ENCODE measurements at regions not wholly inside any gene's neighbourhood (a gene's known extent, or its start where the extent isn't known, plus 50 kb on each side); places are given as distances from the start of the nearest gene placed in this dataset.

GRCh38 chr12:87618199-87618598 lies 411.0 kb downstream of the C12orf50 start:
- Histone ChIP-seq H4K20me1 (ENCODE audit: control insufficient read depth, insufficient read depth, low read length, poor library complexity, severe bottlenecking) (no peaks in the 10 kb centered on the region), H3K36me3 (replicated peaks in 1 of 2; ENCODE audit: control extremely low read depth in 1 of 2, control insufficient read depth in 1 of 2, extremely low read depth in 1 of 2, insufficient read depth in 2 of 2, low read length in 1 of 2) (no peaks in the 10 kb centered on the region), H3K9ac (ENCODE audit: low read length) (no peak overlapping the region), H3K27me3 (replicated peaks in 1 of 4; ENCODE audit: control extremely low read depth in 1 of 4, control insufficient read depth in 3 of 4, insufficient read depth in 4 of 4, low read length in 3 of 4) (no peaks in the 10 kb centered on the region), H3K79me2 (ENCODE audit: control insufficient read depth, insufficient read depth, low read length) (no peaks in the 10 kb centered on the region), H3K27ac (ENCODE audit: low read length in 2 of 2) (no peak overlapping the region), H2AFZ (ENCODE audit: insufficient read depth, low read depth, low read length, poor library complexity, severe bottlenecking) (no peak overlapping the region), H3K4me1 (ENCODE audit: control insufficient read depth in 2 of 2, insufficient read depth in 2 of 2, low read length in 2 of 2) (no peaks in the 10 kb centered on the region), H3K9me3 (ENCODE audit: control extremely low read depth in 1 of 3, control insufficient read depth in 2 of 3, insufficient read depth in 1 of 3, low read length in 2 of 3) (no peaks in the 10 kb centered on the region), H3K4me3 (ENCODE audit: control extremely low read depth in 1 of 5, extremely low read depth in 1 of 5, insufficient read depth in 1 of 5, low read depth in 2 of 5, low read length in 4 of 5) (no peak overlapping the region), H3K4me2 (replicated peaks; ENCODE audit: low read depth, low read length, poor library complexity, severe bottlenecking) (no peak overlapping the region)
- POLR2A ChIA-PET: no interaction called here
- peaks cover 6% of the 10 kb centered on the region for H3K9me3 Mint-ChIP-seq (ENCODE audit: insufficient read depth)
- no peaks in the 10 kb centered on the region for H3K4me1 Mint-ChIP-seq
- H3K27me3 Mint-ChIP-seq: no peaks in the 10 kb centered on the region
- ATAC-seq (ENCODE audit: low read depth) (no peak), DNase-seq (no peak)
- TF ChIP-seq CTCF (IDR thresholded peaks at IDR 0.05) (no peak), EZH2 (IDR thresholded peaks at IDR 0.05; ENCODE audit: borderline replicate concordance, insufficient read depth, low read depth, low read length, poor library complexity, severe bottlenecking) (no peak)
- intact Hi-C loops (cut with micrococcal nuclease): no loop called here
- CTCF ChIA-PET: no interaction called here
- no peak overlapping the region for H3K27ac Mint-ChIP-seq
- H3K4me3 Mint-ChIP-seq: no peak overlapping the region

- Histone ChIP-seq H3K4me2 (replicated peaks; ENCODE audit: low read depth, low read length, poor library complexity, severe bottlenecking) (no peak overlapping the region), H3K27ac (ENCODE audit: low read length in 2 of 2) (no peak overlapping the region), H3K9ac (ENCODE audit: low read length) (no peak overlapping the region), H4K20me1 (ENCODE audit: control insufficient read depth, insufficient read depth, low read length, poor library complexity, severe bottlenecking) (no peaks in the 10 kb centered on the region), H2AFZ (ENCODE audit: insufficient read depth, low read depth, low read length, poor library complexity, severe bottlenecking) (no peak overlapping the region), H3K9me3 (ENCODE audit: control extremely low read depth in 1 of 3, control insufficient read depth in 2 of 3, insufficient read depth in 1 of 3, low read length in 2 of 3) (no peaks in the 10 kb centered on the region), H3K4me3 (ENCODE audit: control extremely low read depth in 1 of 5, extremely low read depth in 1 of 5, insufficient read depth in 1 of 5, low read depth in 2 of 5, low read length in 4 of 5) (no peak overlapping the region), H3K4me1 (ENCODE audit: control insufficient read depth in 2 of 2, insufficient read depth in 2 of 2, low read length in 2 of 2) (no peaks in the 10 kb centered on the region), H3K27me3 (replicated peaks in 1 of 4; ENCODE audit: control extremely low read depth in 1 of 4, control insufficient read depth in 3 of 4, insufficient read depth in 4 of 4, low read length in 3 of 4) (no peaks in the 10 kb centered on the region), H3K36me3 (replicated peaks in 1 of 2; ENCODE audit: control extremely low read depth in 1 of 2, control insufficient read depth in 1 of 2, extremely low read depth in 1 of 2, insufficient read depth in 2 of 2, low read length in 1 of 2) (no peaks in the 10 kb centered on the region), H3K79me2 (ENCODE audit: control insufficient read depth, insufficient read depth, low read length) (no peaks in the 10 kb centered on the region)
- ATAC-seq (ENCODE audit: low read depth): no peak
- WGBS (ENCODE audit: insufficient coverage): no CpG with 5 or more reads among the region's 2 CpGs
- ChIA-PET POLR2A (no interaction called here), CTCF (no interaction called here)
- Mint-ChIP-seq H3K4me1 (no peaks in the 10 kb centered on the region), H3K4me3 (no peak overlapping the region), H3K27ac (no peak overlapping the region), H3K27me3 (no peaks in the 10 kb centered on the region), H3K9me3 (ENCODE audit: insufficient read depth) (peaks cover 4% of the 10 kb centered on the region)
- TF ChIP-seq EZH2 (IDR thresholded peaks at IDR 0.05; ENCODE audit: borderline replicate concordance, insufficient read depth, low read depth, low read length, poor library complexity, severe bottlenecking) (no peak), CTCF (IDR thresholded peaks at IDR 0.05) (no peak)
- intact Hi-C loops (cut with micrococcal nuclease): no loop called here
- no peak for DNase-seq
Observed at GRCh38 chr12:87612996-87613395, 416.2 kb downstream of the C12orf50 start.

Measured in B cell (primary cell).